Esophagus squamous epithelium (tissue), 4 donors: ENCODE measurements at regions not wholly inside any gene's neighbourhood (a gene's known extent, or its start where the extent isn't known, plus 50 kb on each side); places are given as distances from the start of the nearest gene placed in this dataset.

Source experiments
- CTCF ChIP-seq, 6 experiments: fragments of 450-650 bp in 4 of 6; fragments of 200-600 bp in 2 of 6; sonication (generic) in 2 of 6; IDR thresholded peaks; one replicate each; pipeline ENCODE4 v1.5.1; 2016 to 2019; ENCODE audit warnings: antibody characterized with exemption in 6 of 6, mild to moderate bottlenecking in 4 of 6, moderate library complexity in 4 of 6
- POLR2A ChIP-seq, 4 donors: fragments of 450-650 bp; IDR thresholded peaks; one replicate each; pipeline ENCODE4 v1.6.1; 2017; ENCODE audit warnings: antibody characterized with exemption in 4 of 4, mild to moderate bottlenecking in 4 of 4, moderate library complexity in 3 of 4

- TF ChIP-seq POLR2A (IDR thresholded peaks at IDR 0.05) (no peak), CTCF (IDR thresholded peaks at IDR 0.05) (no peak)
Measured at GRCh38 chr12:114776731-114777442, 92.9 kb upstream of the TBX3 start.
